H1 (cell line): ENCODE measurements at regions not wholly inside any gene's neighbourhood (a gene's known extent, or its start where the extent isn't known, plus 50 kb on each side); places are given as distances from the start of the nearest gene placed in this dataset.

ENCODE experiments used
- CTCF ChIA-PET: fragments of 300-600 bp; sonication (Branson Sonifier 250); formaldehyde crosslinking; loops from one replicate; lab custom pipeline; 2021; ENCODE audit not compliant: partially characterized antibody; lab: Charles Lee
- POLR2A ChIA-PET: fragments of 300-600 bp; sonication (Branson Sonifier 250); formaldehyde crosslinking; loops from one replicate; lab custom pipeline; 2021; ENCODE audit warnings: inconsistent platforms; ENCODE audit not compliant: partially characterized antibody; lab: Charles Lee
- DNase-seq, 2 experiments: peaks; one replicate each; pipeline versions ENCODE4 v3.0.0 to v3.0.0-alpha.2; 2010 to 2022; ENCODE audit warnings: low spot score in 2 of 2, low read depth in 1 of 2, mixed read lengths in 1 of 2
- FAIRE-seq: peaks from 2 replicates; lab custom pipeline; 2011; peaks lifted over from hg19 to GRCh38; lab: Jason Lieb, UNC
- H2AFZ ChIP-seq: 2 replicates; pipeline ENCODE4 v1.8.1; 2012; ENCODE audit warnings: low read length, inconsistent platforms
- H2AK5ac ChIP-seq: 2 replicates; pipeline ENCODE4 v1.6.1; 2013; ENCODE audit warnings: low read depth, low read length
- H2BK120ac ChIP-seq: replicated peaks from 2 replicates; pipeline ENCODE3; 2013; ENCODE audit warnings: low read depth, low read length, inconsistent platforms
- H2BK12ac ChIP-seq: 2 replicates; pipeline ENCODE4 v1.6.1; 2013; ENCODE audit warnings: low read depth, low read length
- H2BK15ac ChIP-seq: 2 replicates; pipeline ENCODE4 v1.6.1; 2013; ENCODE audit warnings: low read length
- H2BK20ac ChIP-seq: 2 replicates; pipeline ENCODE4 v1.6.1; 2013; ENCODE audit warnings: low read length
- H2BK5ac ChIP-seq: 2 replicates; pipeline ENCODE4 v1.6.1; 2013; ENCODE audit warnings: low read depth, low read length
- H3K14ac ChIP-seq: 2 replicates; pipeline ENCODE4 v1.6.1; 2013; ENCODE audit warnings: inconsistent platforms; ENCODE audit not compliant: insufficient read length
- H3K18ac ChIP-seq: 2 replicates; pipeline ENCODE4 v1.6.1; 2013; ENCODE audit warnings: low read length; ENCODE audit errors: extremely low read depth
- H3K23ac ChIP-seq: 2 replicates; pipeline ENCODE4 v1.6.1; 2013; ENCODE audit warnings: inconsistent platforms; ENCODE audit not compliant: insufficient read length
- H3K23me2 ChIP-seq: 2 replicates; pipeline ENCODE4 v1.6.1; 2013; ENCODE audit warnings: low read depth, low read length
- H3K27ac ChIP-seq: 2 replicates; pipeline ENCODE4 v1.6.1; 2011; ENCODE audit warnings: low read depth, low read length, inconsistent platforms
- H3K27me3 ChIP-seq, 4 experiments: replicated peaks in 1 of 4; 1 replicate in 1 of 4; 2 replicates in 3 of 4; pipeline versions ENCODE4 v1.6.1 to v1.8.1; 2011 to 2013; ENCODE audit warnings: low read length in 3 of 4, mild to moderate bottlenecking in 3 of 4, inconsistent platforms in 2 of 4, mixed read lengths in 2 of 4, moderate library complexity in 1 of 4; ENCODE audit not compliant: control insufficient read depth in 3 of 4, insufficient read depth in 3 of 4; ENCODE audit errors: extremely low read depth in 1 of 4
- H3K36me3 ChIP-seq, 4 experiments: 2 replicates each; pipeline versions ENCODE4 v1.6.1 to v1.8.1; 2011 to 2013; ENCODE audit warnings: mild to moderate bottlenecking in 4 of 4, low read length in 3 of 4, moderate library complexity in 2 of 4, control low read depth in 1 of 4, inconsistent platforms in 1 of 4; ENCODE audit not compliant: insufficient read depth in 4 of 4, control insufficient read depth in 2 of 4
- H3K4ac ChIP-seq: replicated peaks from 2 replicates; pipeline ENCODE3; 2013; ENCODE audit warnings: low read length, low read depth, mixed read lengths, inconsistent platforms; ENCODE audit not compliant: insufficient read length
- H3K4me1 ChIP-seq, 4 experiments: replicated peaks in 1 of 4; 1 replicate in 1 of 4; 2 replicates in 3 of 4; pipeline versions ENCODE4 v1.6.1 to v1.8.1; 2011 to 2013; ENCODE audit warnings: low read length in 3 of 4, inconsistent platforms in 2 of 4, mixed read lengths in 1 of 4; ENCODE audit not compliant: insufficient read depth in 4 of 4, control insufficient read depth in 3 of 4
- H3K4me2 ChIP-seq, 2 experiments: 2 replicates each; pipeline versions ENCODE4 v1.6.1 to v1.8.1; 2011 to 2013; ENCODE audit warnings: low read depth in 2 of 2, low read length in 2 of 2, control low read depth in 1 of 2, inconsistent platforms in 1 of 2, mild to moderate bottlenecking in 1 of 2; ENCODE audit not compliant: insufficient read depth in 1 of 2
- H3K4me3 ChIP-seq, 4 experiments: fragments of 200-600, 300-600 bp in 1 of 4; sonication (generic), shearing (Covaris generic), sonication (Bioruptor Twin) in 1 of 4; 2 replicates each; pipeline versions ENCODE4 v1.5.1 to v1.8.1; 2011 to 2016; ENCODE audit warnings: low read length in 4 of 4, low read depth in 3 of 4, control low read depth in 2 of 4, inconsistent platforms in 2 of 4, mild to moderate bottlenecking in 2 of 4, mixed read lengths in 1 of 4, moderate library complexity in 1 of 4; ENCODE audit not compliant: insufficient read depth in 2 of 4; ENCODE audit errors: extremely low read depth in 1 of 4
- H3K56ac ChIP-seq: replicated peaks from 2 replicates; pipeline ENCODE3; 2013; ENCODE audit warnings: low read depth, mild to moderate bottlenecking, mixed read lengths, low read length, inconsistent platforms; ENCODE audit not compliant: insufficient read length
- H3K79me1 ChIP-seq: 2 replicates; pipeline ENCODE4 v1.6.1; 2013; ENCODE audit warnings: low read depth, low read length, control low read depth
- H3K79me2 ChIP-seq, 2 experiments: 2 replicates each; pipeline versions ENCODE4 v1.6.1 to v1.8.1; 2012 to 2013; ENCODE audit warnings: low read length in 2 of 2, mild to moderate bottlenecking in 2 of 2, inconsistent platforms in 1 of 2; ENCODE audit not compliant: insufficient read depth in 2 of 2, control insufficient read depth in 1 of 2
- H3K9ac ChIP-seq, 4 experiments: replicated peaks in 1 of 4; 1 replicate in 1 of 4; 2 replicates in 3 of 4; pipeline versions ENCODE4 v1.6.1 to v1.8.1; 2011 to 2013; ENCODE audit warnings: low read depth in 3 of 4, low read length in 3 of 4, control low read depth in 2 of 4, mild to moderate bottlenecking in 2 of 4, moderate library complexity in 2 of 4, inconsistent platforms in 1 of 4; ENCODE audit errors: extremely low read depth in 1 of 4
- H3K9me3 ChIP-seq, 2 experiments: 2 replicates each; pipeline versions ENCODE4 v1.6.1 to v1.8.1; 2012 to 2013; ENCODE audit warnings: mild to moderate bottlenecking in 2 of 2, moderate library complexity in 2 of 2, control low read depth in 1 of 2, inconsistent platforms in 1 of 2, low read depth in 1 of 2, low read length in 1 of 2, mixed read lengths in 1 of 2; ENCODE audit not compliant: insufficient read depth in 2 of 2
- H4K20me1 ChIP-seq, 2 experiments: replicated peaks in 1 of 2; 2 replicates each; pipeline versions ENCODE3 to v1.8.1; 2011 to 2013; ENCODE audit warnings: inconsistent platforms in 2 of 2, low read length in 2 of 2, mild to moderate bottlenecking in 1 of 2; ENCODE audit not compliant: insufficient read depth in 2 of 2, control insufficient read depth in 1 of 2
- H4K5ac ChIP-seq: 2 replicates; pipeline ENCODE4 v1.6.1; 2013; ENCODE audit warnings: low read length, low read depth, mixed read lengths, inconsistent platforms; ENCODE audit not compliant: insufficient read length
- H4K8ac ChIP-seq: 2 replicates; pipeline ENCODE4 v1.8.0; 2013; ENCODE audit warnings: mild to moderate bottlenecking, moderate library complexity, low read length, inconsistent platforms; ENCODE audit not compliant: insufficient read depth; ENCODE audit errors: extremely low read depth
- H4K91ac ChIP-seq: replicated peaks from 2 replicates; pipeline ENCODE3; 2013; ENCODE audit warnings: low read length, mixed read lengths, inconsistent platforms; ENCODE audit not compliant: insufficient read length
- BRCA1 ChIP-seq: IDR thresholded peaks from 2 replicates; pipeline ENCODE4 v1.6.1; 2012; ENCODE audit warnings: low read depth, low read length, improper control_type of control experiment
- CHD1 ChIP-seq: IDR thresholded peaks from 2 replicates; pipeline ENCODE4 v1.6.1; 2012; ENCODE audit warnings: low read depth, low read length, improper control_type of control experiment
- CTBP2 ChIP-seq: IDR thresholded peaks from 2 replicates; pipeline ENCODE4 v1.7.0; 2011; ENCODE audit warnings: borderline replicate concordance, mild to moderate bottlenecking, moderate library complexity, mixed read lengths, low read length; ENCODE audit not compliant: insufficient read depth, insufficient read length
- CTCF ChIP-seq, 3 experiments: IDR thresholded peaks; 1 replicate in 2 of 3; 2 replicates in 1 of 3; pipeline versions ENCODE4 v1.5.1 to v1.6.1; 2011; ENCODE audit warnings: low read length in 3 of 3, mild to moderate bottlenecking in 3 of 3, inconsistent platforms in 2 of 3, low read depth in 1 of 3, moderate library complexity in 1 of 3; ENCODE audit not compliant: insufficient read depth in 1 of 3; ENCODE audit errors: control extremely low read depth in 1 of 3
- HDAC2 ChIP-seq, 2 experiments: fragments of 300-600 bp in 1 of 2; sonication (generic) in 1 of 2; IDR thresholded peaks; 2 replicates each; pipeline ENCODE4 v1.6.1; 2011 to 2012; ENCODE audit warnings: low read depth in 2 of 2, low read length in 2 of 2, mild to moderate bottlenecking in 2 of 2, moderate library complexity in 2 of 2, borderline replicate concordance in 1 of 2, inconsistent platforms in 1 of 2
- NANOG ChIP-seq: IDR thresholded peaks from 2 replicates; pipeline ENCODE4 v1.6.1; 2011; ENCODE audit warnings: low read length, low read depth, mild to moderate bottlenecking, inconsistent platforms; ENCODE audit not compliant: insufficient read depth, poor library complexity, severe bottlenecking
- RFX5 ChIP-seq: IDR thresholded peaks from 2 replicates; pipeline ENCODE4 v1.6.1; 2011; ENCODE audit warnings: low read depth, low read length, improper control_type of control experiment, borderline replicate concordance
- SIX5 ChIP-seq: IDR thresholded peaks from 2 replicates; pipeline ENCODE4 v1.6.1; 2011; ENCODE audit warnings: mild to moderate bottlenecking, low read depth, low read length
- SUZ12 ChIP-seq: fragments of 200-600 bp; sonication (generic); IDR thresholded peaks from 2 replicates; pipeline ENCODE4 v1.6.1; 2012; ENCODE audit warnings: mild to moderate bottlenecking, inconsistent platforms, low read length, moderate library complexity, mixed read lengths
- TCF12 ChIP-seq: IDR thresholded peaks from 2 replicates; pipeline ENCODE4 v1.6.1; 2011; ENCODE audit warnings: low read depth, mild to moderate bottlenecking, low read length
- YY1 ChIP-seq: IDR thresholded peaks from 2 replicates; pipeline ENCODE4 v1.6.1; 2011; ENCODE audit warnings: low read depth, mild to moderate bottlenecking, low read length

- TF ChIP-seq RFX5: no peak
- TF ChIP-seq, all 59 proteins: peak for 0
Observed at GRCh38 chr3:59381282-59381681, 331.5 kb upstream of the CFAP20DC start (continued).

- H2BK12ac ChIP-seq: no peak overlapping the region
- H3K4me3 ChIP-seq: no peak overlapping the region
- no peak overlapping the region for H4K91ac ChIP-seq
- H2AK5ac ChIP-seq: no peak overlapping the region
- DNase-seq: no peak
- H3K18ac ChIP-seq: no peak overlapping the region
- no peak for FAIRE-seq
- H2BK5ac ChIP-seq: no peak overlapping the region
- H2AFZ ChIP-seq: no peak overlapping the region
- H2BK20ac ChIP-seq: no peak overlapping the region
- H3K4me2 ChIP-seq: no peak overlapping the region
- no peak overlapping the region for H3K4ac ChIP-seq
- no peak overlapping the region for H3K23ac ChIP-seq
- H2BK15ac ChIP-seq: no peak overlapping the region
- no peak overlapping the region for H2BK120ac ChIP-seq
- H3K27ac ChIP-seq: no peak overlapping the region
- no peak overlapping the region for H4K5ac ChIP-seq
- no peak overlapping the region for H3K56ac ChIP-seq
- H4K20me1 ChIP-seq: no peaks in the 10 kb centered on the region
- POLR2A ChIA-PET: no interaction called here
- H3K14ac ChIP-seq: no peak overlapping the region
- no peaks in the 10 kb centered on the region for H3K9me3 ChIP-seq
- no peaks in the 10 kb centered on the region for H3K36me3 ChIP-seq
- H3K4me1 ChIP-seq: no peaks in the 10 kb centered on the region
- no peaks in the 10 kb centered on the region for H3K79me2 ChIP-seq
- CTCF ChIA-PET: interaction anchor here (0.6 kb wide), 1 partner anchor 53 kb away, joined by 4 read pairs; no protein-coding TSS in a partner anchor
- H3K23me2 ChIP-seq: no peaks in the 10 kb centered on the region
- no peak overlapping the region for H3K9ac ChIP-seq
- H3K27me3 ChIP-seq: no peaks in the 10 kb centered on the region
- no peaks in the 10 kb centered on the region for H3K79me1 ChIP-seq
- no peak overlapping the region for H4K8ac ChIP-seq
- TF ChIP-seq CHD1 (no peak), YY1 (no peak), BRCA1 (no peak), SIX5 (no peak), HDAC2 (IDR thresholded peaks at IDR 0.05; ENCODE audit: borderline replicate concordance in 1 of 2, low read depth in 2 of 2, low read length in 2 of 2) (no peak), NANOG (no peak), TCF12 (no peak), CTCF (IDR thresholded peaks at IDR 0.05; ENCODE audit: control extremely low read depth in 1 of 3, insufficient read depth in 1 of 3, low read depth in 1 of 3, low read length in 3 of 3) (no peak), SUZ12 (no peak), CTBP2 (no peak)
Observed at GRCh38 chr3:59380146-59380545, 330.3 kb upstream of the CFAP20DC start.
